ENCODE measurements at regions not wholly inside any gene's neighbourhood (a gene's known extent, or its start where the extent isn't known, plus 50 kb on each side); places are given as distances from the start of the nearest gene placed in this dataset.

GRCh38 chr2:145752091-145752806 lies 1232.3 kb upstream of the ZEB2 start:
- Histone ChIP-seq H3K4me3 (no peak overlapping the region), H3K27ac (peak overlapping the region in 3 of 4 donors; percentile 35 to 61 (median 60)), H3K9me3 (no peaks in the 10 kb centered on the region), H3K36me3 (no peaks in the 10 kb centered on the region), H3K4me1 (peaks cover 3 to 46% (median 6%) of the 10 kb centered on the region in 3 donors), H3K27me3 (no peaks in the 10 kb centered on the region)
- 16 to 50% methylated on average over 1 to 5 of the region's 5 CpGs for WGBS, 2 donors (ENCODE audit: low coverage in 1 of 2)
- TF ChIP-seq CTCF (IDR thresholded peaks at IDR 0.05) = peak; percentile 37 to 68 (median 66)
- no peak for TF ChIP-seq POLR2AphosphoS5 (IDR thresholded peaks at IDR 0.05)
- TF ChIP-seq EP300 (IDR thresholded peaks at IDR 0.05) = no peak
- no peak for TF ChIP-seq POLR2A (IDR thresholded peaks at IDR 0.05)
- peak; percentile 58 for ATAC-seq

- H3K4me3 ChIP-seq = no peak overlapping the region
- WGBS, 2 donors (ENCODE audit: low coverage in 1 of 2) = 52 to 75% methylated on average over 3 to 6 of the region's 6 CpGs
- TF ChIP-seq EP300 (IDR thresholded peaks at IDR 0.05) = no peak
- peak; percentile 62 for TF ChIP-seq POLR2AphosphoS5 (IDR thresholded peaks at IDR 0.05)
- no peak for TF ChIP-seq POLR2A (IDR thresholded peaks at IDR 0.05)
- no peaks in the 10 kb centered on the region for H3K36me3 ChIP-seq
- no peaks in the 10 kb centered on the region for H3K27me3 ChIP-seq
- peak overlapping the region in 3 of 4 donors; percentile 35 to 61 (median 60) for H3K27ac ChIP-seq
- ATAC-seq = peak; percentile 64
- peaks cover 3 to 46% (median 6%) of the 10 kb centered on the region in 3 donors for H3K4me1 ChIP-seq
- no peaks in the 10 kb centered on the region for H3K9me3 ChIP-seq
These were observed 1231.7 kb upstream of the ZEB2 start for GRCh38 chr2:145751629-145752028.

GRCh38 chr2:145751155-145751554 lies 1231.2 kb upstream of the ZEB2 start:
- peaks cover 3 to 46% (median 6%) of the 10 kb centered on the region in 3 donors for H3K4me1 ChIP-seq
- H3K9me3 ChIP-seq = no peaks in the 10 kb centered on the region
- no peak for TF ChIP-seq CTCF (IDR thresholded peaks at IDR 0.05)
- no peak for TF ChIP-seq POLR2AphosphoS5 (IDR thresholded peaks at IDR 0.05)
- TF ChIP-seq POLR2A (IDR thresholded peaks at IDR 0.05) = no peak
- no peak for TF ChIP-seq EP300 (IDR thresholded peaks at IDR 0.05)
- WGBS, 2 donors (ENCODE audit: low coverage in 1 of 2) = 33 to 63% methylated on average over 1 of the region's 1 CpG
- no peak for ATAC-seq
- no peaks in the 10 kb centered on the region for H3K36me3 ChIP-seq
- H3K27ac ChIP-seq = peak overlapping the region in 3 of 4 donors; percentile 35 to 61 (median 60)
- H3K27me3 ChIP-seq = no peaks in the 10 kb centered on the region
- no peak overlapping the region for H3K4me3 ChIP-seq

GRCh38 chr2:145750612-145751011 lies 1230.7 kb upstream of the ZEB2 start:
- H3K9me3 ChIP-seq = no peaks in the 10 kb centered on the region
- H3K36me3 ChIP-seq = no peaks in the 10 kb centered on the region
- H3K27ac ChIP-seq = peak overlapping the region in 1 of 4 donors; percentile 3
- no peaks in the 10 kb centered on the region for H3K27me3 ChIP-seq
- H3K4me3 ChIP-seq = no peak overlapping the region
- peaks cover 3 to 46% (median 6%) of the 10 kb centered on the region in 3 donors for H3K4me1 ChIP-seq
- TF ChIP-seq CTCF (IDR thresholded peaks at IDR 0.05) (no peak), EP300 (IDR thresholded peaks at IDR 0.05) (no peak), POLR2A (IDR thresholded peaks at IDR 0.05) (no peak), POLR2AphosphoS5 (IDR thresholded peaks at IDR 0.05) (no peak)
- ATAC-seq = no peak
- 57 to 89% methylated on average over 4 of the region's 4 CpGs for WGBS, 2 donors (ENCODE audit: low coverage in 1 of 2)

- no peaks in the 10 kb centered on the region for H3K36me3 ChIP-seq
- H3K4me3 ChIP-seq = no peak overlapping the region
- peak overlapping the region in 1 of 4 donors; percentile 3 for H3K27ac ChIP-seq
- ATAC-seq = no peak
- peaks cover 3 to 46% (median 6%) of the 10 kb centered on the region in 3 donors for H3K4me1 ChIP-seq
- H3K9me3 ChIP-seq = no peaks in the 10 kb centered on the region
- H3K27me3 ChIP-seq = no peaks in the 10 kb centered on the region
- WGBS, 2 donors (ENCODE audit: low coverage in 1 of 2) = 33 to 46% methylated on average over 1 to 2 of the region's 2 CpGs
- TF ChIP-seq EP300 (IDR thresholded peaks at IDR 0.05) (no peak), CTCF (IDR thresholded peaks at IDR 0.05) (no peak), POLR2AphosphoS5 (IDR thresholded peaks at IDR 0.05) (no peak), POLR2A (IDR thresholded peaks at IDR 0.05) (no peak)
These were observed 1230.2 kb upstream of the ZEB2 start for GRCh38 chr2:145750144-145750543.
